Keratinocyte (primary cell): ENCODE measurements at regions not wholly inside any gene's neighbourhood (a gene's known extent, or its start where the extent isn't known, plus 50 kb on each side); places are given as distances from the start of the nearest gene placed in this dataset.

Source experiments
- DNase-seq: peaks from one replicate; pipeline ENCODE4 v3.0.0-alpha.2; 2011; ENCODE audit warnings: low read depth, missing footprints, low spot score
- FAIRE-seq: peaks from 2 replicates; lab custom pipeline; 2011; peaks lifted over from hg19 to GRCh38; lab: Jason Lieb, UNC
- H2AFZ ChIP-seq: 2 replicates; pipeline ENCODE4 v1.6.0; 2012; ENCODE audit warnings: low read length, control low read depth, inconsistent platforms; ENCODE audit not compliant: control insufficient read depth
- H3K27ac ChIP-seq: 2 replicates; pipeline ENCODE4 v1.5.1; 2011; ENCODE audit warnings: low read length; ENCODE audit not compliant: control insufficient read depth, insufficient read depth
- H3K27me3 ChIP-seq: 3 replicates; pipeline ENCODE4 v1.6.0; 2011; ENCODE audit warnings: low read length; ENCODE audit not compliant: control insufficient read depth, insufficient read depth; ENCODE audit errors: extremely low read depth
- H3K36me3 ChIP-seq, 2 experiments: 2 replicates in 1 of 2; 3 replicates in 1 of 2; pipeline ENCODE4 v1.5.1; 2011; ENCODE audit warnings: low read length in 2 of 2, mild to moderate bottlenecking in 1 of 2; ENCODE audit not compliant: control insufficient read depth in 2 of 2, insufficient read depth in 2 of 2; ENCODE audit errors: extremely low read depth in 1 of 2
- H3K4me1 ChIP-seq: 3 replicates; pipeline ENCODE4 v1.5.1; 2011; ENCODE audit warnings: low read length; ENCODE audit not compliant: control insufficient read depth, insufficient read depth; ENCODE audit errors: extremely low read depth
- H3K4me2 ChIP-seq: 3 replicates; pipeline ENCODE4 v1.6.0; 2011; ENCODE audit warnings: low read depth, low read length; ENCODE audit not compliant: control insufficient read depth, insufficient read depth; ENCODE audit errors: extremely low read depth
- H3K4me3 ChIP-seq, 3 experiments: fragments of 200-600 bp in 1 of 3; sonication (generic) in 1 of 3; 2 replicates in 2 of 3; 3 replicates in 1 of 3; pipeline ENCODE4 v1.5.1; 2011 to 2016; ENCODE audit warnings: low read length in 3 of 3, mild to moderate bottlenecking in 3 of 3, control low read depth in 2 of 3, inconsistent platforms in 1 of 3, low read depth in 1 of 3, mixed read lengths in 1 of 3, mixed run types in 1 of 3, moderate library complexity in 1 of 3; ENCODE audit not compliant: control insufficient read depth in 2 of 3, insufficient read depth in 2 of 3; ENCODE audit errors: extremely low read depth in 1 of 3
- H3K79me2 ChIP-seq: 2 replicates; pipeline ENCODE4 v1.6.0; 2012; ENCODE audit warnings: low read length; ENCODE audit not compliant: control insufficient read depth, insufficient read depth
- H3K9ac ChIP-seq: 3 replicates; pipeline ENCODE4 v1.6.0; 2011; ENCODE audit warnings: low read length; ENCODE audit not compliant: control insufficient read depth, insufficient read depth; ENCODE audit errors: extremely low read depth
- H3K9me1 ChIP-seq: 3 replicates; pipeline ENCODE4 v1.6.0; 2011; ENCODE audit warnings: low read length; ENCODE audit not compliant: control insufficient read depth, insufficient read depth; ENCODE audit errors: extremely low read depth
- H3K9me3 ChIP-seq: 2 replicates; pipeline ENCODE4 v1.5.1; 2012; ENCODE audit warnings: low read depth, low read length; ENCODE audit not compliant: control insufficient read depth
- H4K20me1 ChIP-seq: 3 replicates; pipeline ENCODE4 v1.6.0; 2011; ENCODE audit warnings: low read length; ENCODE audit not compliant: control insufficient read depth, insufficient read depth; ENCODE audit errors: extremely low read depth
- CTCF ChIP-seq, 3 experiments: IDR thresholded peaks in 1 of 3; conservative IDR thresholded peaks in 1 of 3; optimal IDR thresholded peaks in 1 of 3; 2 replicates in 2 of 3; 3 replicates in 1 of 3; pipeline versions ENCODE3 to v1.5.1; 2011; ENCODE audit warnings: low read length in 3 of 3, mild to moderate bottlenecking in 3 of 3, moderate library complexity in 2 of 3, control low read depth in 1 of 3, inconsistent platforms in 1 of 3; ENCODE audit not compliant: insufficient read depth in 2 of 3; ENCODE audit errors: extremely low read depth in 1 of 3
- EZH2 ChIP-seq: IDR thresholded peaks from one replicate; pipeline ENCODE4 v1.6.1; 2012; ENCODE audit warnings: inconsistent platforms, mild to moderate bottlenecking, low read length, moderate library complexity
- dilution Hi-C: fragments of 300-500 bp; cut with MboI; formaldehyde crosslinking; loops from one replicate; pipeline ENCODE4 v1.7.0; 2020; ENCODE audit warnings: low sequenced_read_pairs; ENCODE audit not compliant: extremely low pct_ligation_motif_present

DNA sequence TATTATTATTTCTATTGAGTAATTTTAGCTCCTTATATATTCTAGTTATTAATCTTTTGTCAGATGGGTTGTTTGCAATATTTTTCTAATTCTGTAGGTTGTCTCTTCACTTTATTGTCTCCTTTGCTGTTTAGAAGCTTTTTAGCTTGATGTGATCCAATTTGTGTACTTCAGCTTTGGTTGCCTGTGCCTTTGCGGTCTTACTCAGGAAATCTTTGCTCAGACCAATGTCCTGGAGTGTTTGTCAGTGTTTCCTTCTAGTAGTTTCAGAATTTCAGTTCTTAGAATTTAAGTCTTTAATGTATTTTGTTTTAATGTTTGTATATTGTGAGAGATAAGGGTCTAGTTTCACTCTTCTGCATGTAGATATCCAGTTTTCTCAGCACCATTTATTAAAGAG is 916.0 kb upstream of the EYS start:
- Histone ChIP-seq H3K79me2 (no peaks in the 10 kb centered on the region), H2AFZ (no peak overlapping the region), H3K36me3 (no peaks in the 10 kb centered on the region), H3K27ac (no peak overlapping the region), H3K4me2 (no peak overlapping the region), H3K4me1 (no peaks in the 10 kb centered on the region), H3K9me3 (no peaks in the 10 kb centered on the region), H3K9ac (no peak overlapping the region), H3K27me3 (no peaks in the 10 kb centered on the region), H3K9me1 (no peaks in the 10 kb centered on the region), H4K20me1 (no peaks in the 10 kb centered on the region), H3K4me3 (no peak overlapping the region)
- TF ChIP-seq EZH2: no peak
- TF ChIP-seq CTCF (optimal IDR thresholded peaks at IDR 0.05 in 1 of 3, IDR thresholded peaks at IDR 0.05 in 1 of 3, conservative IDR thresholded peaks at IDR 0.05 in 1 of 3; ENCODE audit: extremely low read depth in 1 of 3, insufficient read depth in 2 of 3, low read length in 3 of 3): no peak
- FAIRE-seq: no peak
- DNase-seq: no peak
- dilution Hi-C loops: no loop called here

DNA sequence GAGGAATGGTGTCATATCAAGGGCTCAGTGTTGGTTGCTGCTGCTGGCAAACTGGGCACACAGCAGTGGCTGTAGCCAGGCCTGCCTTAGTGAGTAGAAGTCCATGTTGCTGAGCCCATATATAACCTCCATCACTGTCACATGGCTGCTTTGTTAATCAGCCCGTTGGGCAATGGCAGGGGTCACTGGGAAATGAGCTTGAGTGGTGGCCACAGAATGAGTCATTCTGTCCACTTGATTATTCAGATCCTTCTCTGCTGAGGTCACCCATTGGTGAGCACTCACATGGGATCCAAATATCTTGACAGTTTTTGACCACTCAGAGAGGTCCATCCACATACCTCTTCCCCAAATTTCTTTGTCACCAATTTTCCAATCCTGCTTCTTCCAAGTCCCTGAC is 898.9 kb upstream of the EYS start:
- Histone ChIP-seq H3K79me2 (no peaks in the 10 kb centered on the region), H4K20me1 (no peaks in the 10 kb centered on the region), H3K4me3 (no peak overlapping the region), H3K9me3 (no peaks in the 10 kb centered on the region), H3K4me1 (no peaks in the 10 kb centered on the region), H3K4me2 (no peak overlapping the region), H3K9me1 (no peaks in the 10 kb centered on the region), H3K9ac (no peak overlapping the region), H3K27ac (no peak overlapping the region), H3K36me3 (no peaks in the 10 kb centered on the region), H3K27me3 (no peaks in the 10 kb centered on the region), H2AFZ (no peak overlapping the region)
- DNase-seq: no peak
- TF ChIP-seq EZH2: no peak
- TF ChIP-seq CTCF (optimal IDR thresholded peaks at IDR 0.05 in 1 of 3, IDR thresholded peaks at IDR 0.05 in 1 of 3, conservative IDR thresholded peaks at IDR 0.05 in 1 of 3; ENCODE audit: extremely low read depth in 1 of 3, insufficient read depth in 2 of 3, low read length in 3 of 3): no peak
- no peak for FAIRE-seq
- dilution Hi-C loops: no loop called here
